Neural progenitor cell (in vitro differentiated cells): ENCODE measurements at regions not wholly inside any gene's neighbourhood (a gene's known extent, or its start where the extent isn't known, plus 50 kb on each side); places are given as distances from the start of the nearest gene placed in this dataset.
A peak's percentile ranks its signal among the peaks of the same experiment; 100 is the strongest.

Source experiments
- DNase-seq: peaks from one replicate; pipeline ENCODE4 v3.0.0-alpha.2; 2016; ENCODE audit warnings: low spot score
- H2AFZ ChIP-seq: fragments of 200-600 bp; sonication (generic); replicated peaks from 2 replicates; pipeline ENCODE4 v1.6.1; 2016; ENCODE audit warnings: antibody characterized with exemption
- H3F3A ChIP-seq: fragments of 200-600 bp; sonication (generic); 2 replicates; pipeline ENCODE4 v1.6.1; 2016; ENCODE audit warnings: antibody characterized with exemption, low read depth
- H3K27ac ChIP-seq: fragments of 200-600 bp; sonication (generic); 2 replicates; pipeline ENCODE4 v1.5.1; 2016; ENCODE audit warnings: mild to moderate bottlenecking
- H3K27me3 ChIP-seq: fragments of 200-600 bp; sonication (generic); 2 replicates; pipeline ENCODE4 v1.6.1; 2016; ENCODE audit warnings: mild to moderate bottlenecking, moderate library complexity
- H3K36me3 ChIP-seq: fragments of 200-600 bp; sonication (generic); 2 replicates; pipeline ENCODE4 v1.5.1; 2016
- H3K4me1 ChIP-seq: fragments of 200-600 bp; sonication (generic); 2 replicates; pipeline ENCODE4 v1.6.1; 2016; ENCODE audit warnings: mixed run types
- H3K4me2 ChIP-seq: fragments of 200-600 bp; sonication (generic); 2 replicates; pipeline ENCODE4 v1.6.1; 2016
- H3K4me3 ChIP-seq: fragments of 200-600 bp; sonication (generic); 2 replicates; pipeline ENCODE4 v1.5.1; 2016
- H3K79me2 ChIP-seq: fragments of 200-600 bp; sonication (generic); 2 replicates; pipeline ENCODE4 v1.6.1; 2016; ENCODE audit warnings: low read depth
- H3K9ac ChIP-seq: fragments of 200-600 bp; sonication (generic); 2 replicates; pipeline ENCODE4 v1.6.1; 2016
- H3K9me3 ChIP-seq: fragments of 200-600 bp; sonication (generic); 2 replicates; pipeline ENCODE4 v1.5.1; 2016; ENCODE audit warnings: low read depth
- H4K20me1 ChIP-seq: fragments of 200-600 bp; sonication (generic); 2 replicates; pipeline ENCODE4 v1.6.1; 2016; ENCODE audit warnings: low read depth
- H3K27ac Mint-ChIP-seq: 3 replicates; pipeline ENCODE4 v1.8.0; 2021; ENCODE audit warnings: mixed read lengths
- H3K27me3 Mint-ChIP-seq: 2 replicates; pipeline ENCODE4 v1.8.0; 2022; ENCODE audit warnings: low read depth, mild to moderate bottlenecking, inconsistent platforms, moderate library complexity, mixed read lengths; ENCODE audit not compliant: insufficient read depth
- H3K36me3 Mint-ChIP-seq: 3 replicates; pipeline ENCODE4 v1.8.0; 2021; ENCODE audit warnings: mixed read lengths
- H3K4me1 Mint-ChIP-seq: 3 replicates; pipeline ENCODE4 v1.8.0; 2021; ENCODE audit warnings: mixed read lengths
- H3K4me3 Mint-ChIP-seq: 3 replicates; pipeline ENCODE4 v1.8.0; 2021; ENCODE audit warnings: mild to moderate bottlenecking, moderate library complexity, mixed read lengths
- H3K9me3 Mint-ChIP-seq: 3 replicates; pipeline ENCODE4 v1.8.0; 2020; ENCODE audit warnings: mixed read lengths
- EZH2 ChIP-seq: fragments of 200-600 bp; sonication (generic); IDR thresholded peaks from 2 replicates; pipeline ENCODE4 v1.6.1; 2017; ENCODE audit warnings: antibody characterized with exemption, mild to moderate bottlenecking, moderate library complexity
- EZH2phosphoT487 ChIP-seq: fragments of 200-600 bp; sonication (generic); IDR thresholded peaks from 2 replicates; pipeline ENCODE4 v1.6.1; 2017; ENCODE audit warnings: antibody characterized with exemption
- TF ChIP-seq, protein P1 (sequence below): fragments of 200-600 bp; sonication (generic); IDR thresholded peaks from 2 replicates; pipeline ENCODE4 v1.5.1; 2017; ENCODE audit warnings: antibody characterized with exemption, mild to moderate bottlenecking

DNA sequence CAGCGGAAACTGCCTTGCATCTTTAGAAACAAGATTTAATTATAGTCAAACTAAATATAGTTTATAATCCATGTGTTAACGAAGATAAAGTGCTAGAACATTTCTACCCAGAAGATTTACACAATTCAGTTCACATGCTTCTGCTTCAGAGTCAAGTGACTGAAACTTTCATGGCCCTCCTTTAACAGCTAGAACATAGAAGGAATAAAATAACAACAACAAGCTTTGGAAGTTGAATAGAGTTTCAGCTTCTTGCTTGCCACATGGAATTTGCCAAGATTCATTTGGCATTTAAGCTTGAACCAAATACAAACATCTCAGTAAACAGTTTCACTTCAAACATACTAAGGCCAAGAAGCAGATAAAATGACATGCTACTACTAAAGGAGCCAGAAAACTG, 676.3 kb upstream of the ANO3 start:
- Histone ChIP-seq H3K27ac (no peak overlapping the region), H4K20me1 (no peaks in the 10 kb centered on the region), H3F3A (peaks cover 13% of the 10 kb centered on the region), H3K4me1 (no peaks in the 10 kb centered on the region), H3K79me2 (no peaks in the 10 kb centered on the region), H3K27me3 (no peaks in the 10 kb centered on the region), H3K4me2 (no peak overlapping the region), H3K9ac (no peak overlapping the region), H2AFZ (peak overlapping the region; percentile 9), H3K4me3 (no peak overlapping the region), H3K9me3 (no peaks in the 10 kb centered on the region), H3K36me3 (no peaks in the 10 kb centered on the region)
- TF ChIP-seq, protein P1, sequence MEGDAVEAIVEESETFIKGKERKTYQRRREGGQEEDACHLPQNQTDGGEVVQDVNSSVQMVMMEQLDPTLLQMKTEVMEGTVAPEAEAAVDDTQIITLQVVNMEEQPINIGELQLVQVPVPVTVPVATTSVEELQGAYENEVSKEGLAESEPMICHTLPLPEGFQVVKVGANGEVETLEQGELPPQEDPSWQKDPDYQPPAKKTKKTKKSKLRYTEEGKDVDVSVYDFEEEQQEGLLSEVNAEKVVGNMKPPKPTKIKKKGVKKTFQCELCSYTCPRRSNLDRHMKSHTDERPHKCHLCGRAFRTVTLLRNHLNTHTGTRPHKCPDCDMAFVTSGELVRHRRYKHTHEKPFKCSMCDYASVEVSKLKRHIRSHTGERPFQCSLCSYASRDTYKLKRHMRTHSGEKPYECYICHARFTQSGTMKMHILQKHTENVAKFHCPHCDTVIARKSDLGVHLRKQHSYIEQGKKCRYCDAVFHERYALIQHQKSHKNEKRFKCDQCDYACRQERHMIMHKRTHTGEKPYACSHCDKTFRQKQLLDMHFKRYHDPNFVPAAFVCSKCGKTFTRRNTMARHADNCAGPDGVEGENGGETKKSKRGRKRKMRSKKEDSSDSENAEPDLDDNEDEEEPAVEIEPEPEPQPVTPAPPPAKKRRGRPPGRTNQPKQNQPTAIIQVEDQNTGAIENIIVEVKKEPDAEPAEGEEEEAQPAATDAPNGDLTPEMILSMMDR: no peak
- no peak for TF ChIP-seq EZH2phosphoT487
- DNase-seq: no peak
- H3K9me3 Mint-ChIP-seq: no peaks in the 10 kb centered on the region
- H3K27me3 Mint-ChIP-seq: no peaks in the 10 kb centered on the region
- no peak overlapping the region for H3K27ac Mint-ChIP-seq
- H3K4me1 Mint-ChIP-seq: no peaks in the 10 kb centered on the region
- no peaks in the 10 kb centered on the region for H3K36me3 Mint-ChIP-seq
- H3K4me3 Mint-ChIP-seq: no peak overlapping the region

DNA sequence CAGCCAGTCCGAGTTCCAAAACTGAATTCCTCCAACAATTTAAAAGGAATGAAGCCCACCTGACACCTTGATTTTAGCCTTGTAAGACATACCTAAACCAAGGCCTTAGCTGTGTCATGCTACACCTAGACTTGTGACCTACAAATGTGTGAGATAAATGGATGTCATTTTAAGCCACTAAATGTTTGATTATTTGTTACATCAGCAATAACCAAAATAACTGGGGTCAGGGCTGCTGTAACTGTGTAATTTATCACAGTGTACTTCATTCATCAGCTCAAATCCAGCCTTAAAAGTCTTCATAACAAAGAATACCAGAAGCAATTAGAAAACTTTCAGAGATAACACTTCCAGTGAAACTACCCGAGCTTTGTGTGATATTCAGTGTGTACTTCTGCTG, 673.0 kb upstream of the ANO3 start:
- H4K20me1 ChIP-seq: no peaks in the 10 kb centered on the region
- DNase-seq: no peak
- H3K4me2 ChIP-seq: no peak overlapping the region
- no peaks in the 10 kb centered on the region for H3K9me3 ChIP-seq
- no peaks in the 10 kb centered on the region for H3K27me3 Mint-ChIP-seq
- H3K9me3 Mint-ChIP-seq: no peaks in the 10 kb centered on the region
- H3K4me1 ChIP-seq: no peaks in the 10 kb centered on the region
- no peak overlapping the region for H3K9ac ChIP-seq
- H3K36me3 ChIP-seq: no peaks in the 10 kb centered on the region
- H3K27me3 ChIP-seq: no peaks in the 10 kb centered on the region
- H3K4me1 Mint-ChIP-seq: no peaks in the 10 kb centered on the region
- no peak overlapping the region for H3K27ac ChIP-seq
- H3K79me2 ChIP-seq: no peaks in the 10 kb centered on the region
- no peaks in the 10 kb centered on the region for H3K36me3 Mint-ChIP-seq
- H3K27ac Mint-ChIP-seq: no peak overlapping the region
- TF ChIP-seq EZH2phosphoT487: no peak
- TF ChIP-seq, protein P1: no peak
- no peak for TF ChIP-seq EZH2
- H3K4me3 Mint-ChIP-seq: no peak overlapping the region
- H3K4me3 ChIP-seq: no peak overlapping the region
- no peak overlapping the region for H2AFZ ChIP-seq
- no peaks in the 10 kb centered on the region for H3F3A ChIP-seq

DNA sequence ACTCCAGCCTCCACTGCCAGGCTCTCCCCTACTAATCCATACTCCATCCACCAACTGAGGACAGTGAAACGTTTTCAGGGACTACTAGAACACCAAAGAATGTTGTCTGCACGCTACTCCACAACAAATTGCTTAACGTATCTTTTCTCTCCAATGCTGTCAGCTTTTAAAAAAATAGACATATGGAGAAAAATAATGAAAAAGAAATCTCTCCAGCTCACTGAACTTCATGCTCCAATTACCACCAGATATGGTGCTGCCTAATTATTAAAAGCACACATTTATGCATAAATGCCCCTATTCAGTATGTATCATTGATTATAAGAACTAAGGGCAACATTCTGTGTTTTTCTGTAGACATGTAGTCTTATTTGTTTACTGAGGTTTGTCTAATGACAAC, 672.2 kb upstream of the ANO3 start:
- H3K9ac ChIP-seq: no peak overlapping the region
- no peak overlapping the region for H3K27ac Mint-ChIP-seq
- H3K4me1 ChIP-seq: no peaks in the 10 kb centered on the region
- H3K27me3 ChIP-seq: no peaks in the 10 kb centered on the region
- no peak overlapping the region for H2AFZ ChIP-seq
- H3K36me3 Mint-ChIP-seq: no peaks in the 10 kb centered on the region
- H3K36me3 ChIP-seq: no peaks in the 10 kb centered on the region
- no peaks in the 10 kb centered on the region for H3F3A ChIP-seq
- no peak overlapping the region for H3K4me2 ChIP-seq
- no peaks in the 10 kb centered on the region for H3K27me3 Mint-ChIP-seq
- TF ChIP-seq, protein P1: no peak
- TF ChIP-seq EZH2phosphoT487 (no peak), EZH2 (no peak)
- no peaks in the 10 kb centered on the region for H3K79me2 ChIP-seq
- H3K4me1 Mint-ChIP-seq: no peaks in the 10 kb centered on the region
- H3K9me3 ChIP-seq: no peaks in the 10 kb centered on the region
- no peak overlapping the region for H3K4me3 ChIP-seq
- no peak overlapping the region for H3K4me3 Mint-ChIP-seq
- H4K20me1 ChIP-seq: no peaks in the 10 kb centered on the region
- H3K9me3 Mint-ChIP-seq: no peaks in the 10 kb centered on the region
- no peak overlapping the region for H3K27ac ChIP-seq
- DNase-seq: no peak

DNA sequence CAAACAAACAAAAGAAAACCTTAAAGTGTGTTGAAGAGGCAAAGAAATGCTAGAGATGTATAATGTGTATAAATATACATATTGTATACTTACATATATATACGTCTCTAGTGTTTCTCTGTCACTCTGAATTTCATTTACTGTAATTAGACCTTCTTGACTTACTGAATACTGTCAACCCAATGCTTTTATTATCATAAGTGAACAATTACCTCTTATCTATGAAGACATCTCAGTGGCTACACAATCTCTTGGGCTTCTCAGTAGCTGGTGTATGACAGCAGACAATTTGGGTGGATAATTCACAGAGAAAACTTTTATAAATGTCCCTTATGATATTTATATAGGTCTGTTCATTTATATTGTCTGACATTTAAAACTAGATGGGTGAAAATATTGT, 664.1 kb upstream of the ANO3 start:
- no peaks in the 10 kb centered on the region for H3K79me2 ChIP-seq
- no peak for DNase-seq
- H3K4me1 ChIP-seq: no peaks in the 10 kb centered on the region
- no peaks in the 10 kb centered on the region for H3K9me3 ChIP-seq
- H3K27ac ChIP-seq: no peak overlapping the region
- no peaks in the 10 kb centered on the region for H3K36me3 ChIP-seq
- no peak overlapping the region for H2AFZ ChIP-seq
- Mint-ChIP-seq H3K36me3 (no peaks in the 10 kb centered on the region), H3K27me3 (peaks cover 3% of the 10 kb centered on the region), H3K27ac (no peak overlapping the region), H3K9me3 (no peaks in the 10 kb centered on the region), H3K4me3 (no peak overlapping the region), H3K4me1 (no peaks in the 10 kb centered on the region)
- no peak overlapping the region for H3K4me3 ChIP-seq
- H3K9ac ChIP-seq: no peak overlapping the region
- TF ChIP-seq EZH2 (no peak), EZH2phosphoT487 (no peak)
- TF ChIP-seq, protein P1: no peak
- H3K4me2 ChIP-seq: no peak overlapping the region
- no peaks in the 10 kb centered on the region for H3F3A ChIP-seq
- H3K27me3 ChIP-seq: no peaks in the 10 kb centered on the region
- H4K20me1 ChIP-seq: no peaks in the 10 kb centered on the region
